ENCODE measurements at regions not wholly inside any gene's neighbourhood (a gene's known extent, or its start where the extent isn't known, plus 50 kb on each side); places are given as distances from the start of the nearest gene placed in this dataset.

GRCh38 chr16:49921106-49921505 lies 65.2 kb upstream of the ZNF423 start:
- H3K36me3 ChIP-seq (replicated peaks in 1 of 2; ENCODE audit: control insufficient read depth in 1 of 2, insufficient read depth in 2 of 2, low read length in 2 of 2) = no peaks in the 10 kb centered on the region
- no peak overlapping the region for H2AFZ ChIP-seq (ENCODE audit: low read length)
- TF ChIP-seq ZNF770 (CRISPR knock-in tag; IDR thresholded peaks at IDR 0.05) (no peak), CEBPG (CRISPR knock-in tag; IDR thresholded peaks at IDR 0.05) (no peak), ZNF496 (CRISPR knock-in tag; IDR thresholded peaks at IDR 0.05; ENCODE audit: insufficient replicate concordance) (no peak), NBN (conservative IDR thresholded peaks at IDR 0.05) (no peak), ARNTL (CRISPR knock-in tag; IDR thresholded peaks at IDR 0.05) (no peak), DMTF1 (CRISPR knock-in tag; IDR thresholded peaks at IDR 0.05) (no peak), ZBTB37 (CRISPR knock-in tag; IDR thresholded peaks at IDR 0.05) (no peak), THAP7 (CRISPR knock-in tag; IDR thresholded peaks at IDR 0.05) (no peak), ATF1 (CRISPR knock-in tag; IDR thresholded peaks at IDR 0.05) (no peak), IRX3 (CRISPR knock-in tag; IDR thresholded peaks at IDR 0.05; ENCODE audit: borderline replicate concordance, low read depth) (no peak)
- in situ Hi-C loops (cut with HindIII; ENCODE audit: extremely low pct_ligation_motif_present, low pct_unique_long_range_greater_than_20kb) = loop anchor here (5.0 to 10.0 kb wide), 3 partner anchors 314 to 506 kb away; no protein-coding TSS in a partner anchor
- ChIA-PET POLR2A (no interaction called here), CTCF (ENCODE audit: low intra/inter-chr PET ratio, low total read pairs) (interaction anchor here (1.4 to 1.8 kb wide), 4 partner anchors 63 to 513 kb away, joined by 4 to 9 read pairs (median 6); no protein-coding TSS in a partner anchor)
- FAIRE-seq = no peak
- no peaks in the 10 kb centered on the region for H3K9me3 ChIP-seq (ENCODE audit: low read length)
- H3K79me2 ChIP-seq (ENCODE audit: insufficient read depth, low read length) = no peaks in the 10 kb centered on the region
- H3K4me2 ChIP-seq (ENCODE audit: low read depth, low read length) = no peak overlapping the region
- H3K4me3 ChIP-seq (replicated peaks in 1 of 3; ENCODE audit: insufficient read depth in 1 of 3, low read depth in 2 of 3, low read length in 3 of 3) = no peak overlapping the region
- 30% methylated on average over 2 of the region's 8 CpGs for WGBS (ENCODE audit: low lambda C conversion rate)
- no peaks in the 10 kb centered on the region for H4K20me1 ChIP-seq (ENCODE audit: insufficient read depth, low read length)
- no peak for ATAC-seq
- DNase-seq (ENCODE audit: low spot score) = no peak
- BruUV-seq (replicated peaks) = no TSS peak
- H3K27ac ChIP-seq (ENCODE audit: extremely low read length, insufficient read depth, low read length) = no peak overlapping the region
- intact Hi-C loops (cut with micrococcal nuclease; ENCODE audit: unreplicated experiment) = loop anchor here (5.0 kb wide), 3 partner anchors 64 to 429 kb away; partner anchors contain the start of gene ZNF423
- H3K4me1 ChIP-seq (ENCODE audit: insufficient read depth, low read length) = no peaks in the 10 kb centered on the region
- H3K9ac ChIP-seq (ENCODE audit: insufficient read depth, low read depth, low read length) = no peak overlapping the region
- H3K27me3 ChIP-seq (ENCODE audit: control insufficient read depth in 1 of 2, insufficient read depth in 2 of 2, low read length in 2 of 2) = peaks cover 1 to 17% of the 10 kb centered on the region in 2 experiments; a peak in 4 of 5 replicates
